HepG2 (cell line): ENCODE measurements at regions not wholly inside any gene's neighbourhood (a gene's known extent, or its start where the extent isn't known, plus 50 kb on each side); places are given as distances from the start of the nearest gene placed in this dataset.

Experiments
- ATAC-seq: fragments of 200-7000 bp; cut with Tn5 transposase; 3 replicates; pipeline ENCODE4 v1.9.1; 2020; ENCODE audit warnings: mild to moderate bottlenecking, moderate library complexity
- BruUV-seq: library from RNA; stranded (reverse); fragments of 400-500 nt; replicated peaks from 2 replicates; lab custom pipeline; 2021; lab: Mats Ljungman, UMichigan
- CTCF ChIA-PET: fragments of 300-600 bp; formaldehyde crosslinking; extraction: SDS; loops from one replicate; lab custom pipeline; 2021; ENCODE audit warnings: low total read pairs, inconsistent platforms, low intra/inter-chr PET ratio; lab: Yijun Ruan, JAX
- POLR2A ChIA-PET: fragments of 350-600 bp; sonication (Branson Sonifier 250); formaldehyde crosslinking; loops from one replicate; lab custom pipeline; 2020; ENCODE audit warnings: antibody characterized with exemption, inconsistent platforms; lab: Yijun Ruan, JAX
- DNase-seq: peaks from one replicate; pipeline ENCODE4 v3.0.0-alpha.2; 2015; ENCODE audit warnings: low spot score
- FAIRE-seq: peaks from 3 replicates; lab custom pipeline; 2011; peaks lifted over from hg19 to GRCh38; lab: Jason Lieb, UNC
- H2AFZ ChIP-seq: one replicate; pipeline ENCODE4 v1.6.1; 2011; ENCODE audit warnings: low read length, inconsistent platforms
- H3K27ac ChIP-seq: fragments of 300-600 bp; 3 replicates; pipeline ENCODE4 v1.8.0; 2011; ENCODE audit warnings: mixed run types, mild to moderate bottlenecking, mixed read lengths, low read length, inconsistent platforms; ENCODE audit not compliant: insufficient read depth; ENCODE audit errors: extremely low read length
- H3K27me3 ChIP-seq, 2 experiments: fragments of 200-600 bp in 1 of 2; 2 replicates in 1 of 2; 3 replicates in 1 of 2; pipeline versions ENCODE4 v1.6.0 to v1.8.0; 2011; ENCODE audit warnings: low read length in 2 of 2, mild to moderate bottlenecking in 2 of 2, moderate library complexity in 2 of 2, inconsistent platforms in 1 of 2; ENCODE audit not compliant: insufficient read depth in 2 of 2, control insufficient read depth in 1 of 2
- H3K36me3 ChIP-seq, 2 experiments: fragments of 200-600 bp in 1 of 2; replicated peaks in 1 of 2; 2 replicates in 1 of 2; 3 replicates in 1 of 2; pipeline versions ENCODE4 v1.5.1 to v1.8.0; 2011; ENCODE audit warnings: low read length in 2 of 2, inconsistent platforms in 1 of 2; ENCODE audit not compliant: insufficient read depth in 2 of 2, control insufficient read depth in 1 of 2
- H3K4me1 ChIP-seq: 2 replicates; pipeline ENCODE4 v1.5.1; 2012; ENCODE audit warnings: low read length, inconsistent platforms; ENCODE audit not compliant: insufficient read depth
- H3K4me2 ChIP-seq: 2 replicates; pipeline ENCODE4 v1.6.0; 2011; ENCODE audit warnings: low read depth, low read length, inconsistent platforms
- H3K4me3 ChIP-seq, 3 experiments: fragments of 200-600 bp in 1 of 3; sonication (generic), shearing (Covaris generic) in 1 of 3; replicated peaks in 1 of 3; 2 replicates each; pipeline ENCODE4 v1.5.1; 2011 to 2016; ENCODE audit warnings: low read length in 3 of 3, inconsistent platforms in 2 of 3, low read depth in 2 of 3, mild to moderate bottlenecking in 2 of 3, control low read depth in 1 of 3, mixed read lengths in 1 of 3; ENCODE audit not compliant: insufficient read depth in 1 of 3
- H3K79me2 ChIP-seq: one replicate; pipeline ENCODE4 v1.6.1; 2011; ENCODE audit warnings: low read length, inconsistent platforms; ENCODE audit not compliant: insufficient read depth
- H3K9ac ChIP-seq: 2 replicates; pipeline ENCODE4 v1.6.0; 2011; ENCODE audit warnings: mild to moderate bottlenecking, low read depth, low read length, inconsistent platforms; ENCODE audit not compliant: insufficient read depth
- H3K9me3 ChIP-seq: 2 replicates; pipeline ENCODE4 v1.5.1; 2012; ENCODE audit warnings: mild to moderate bottlenecking, low read length
- H4K20me1 ChIP-seq: 2 replicates; pipeline ENCODE4 v1.6.0; 2011; ENCODE audit warnings: inconsistent platforms, mild to moderate bottlenecking, low read length, moderate library complexity; ENCODE audit not compliant: insufficient read depth
- AKAP8 ChIP-seq: sonication (generic); formaldehyde crosslinking; IDR thresholded peaks from 2 replicates; pipeline ENCODE4 v1.5.1; 2020; ENCODE audit warnings: mild to moderate bottlenecking, missing genetic modification reagents
- ARHGAP35 ChIP-seq: sonication (generic); formaldehyde crosslinking; IDR thresholded peaks from 2 replicates; pipeline ENCODE4 v1.9.0; 2022; ENCODE audit warnings: mild to moderate bottlenecking, inconsistent platforms, moderate library complexity, missing genetic modification reagents, borderline replicate concordance
- KMT2A ChIP-seq: sonication (generic); formaldehyde crosslinking; IDR thresholded peaks from 2 replicates; pipeline ENCODE4 v1.4.0; 2020; ENCODE audit warnings: missing genetic modification reagents
- NFE2L2 ChIP-seq: fragments of 150-350 bp; IDR thresholded peaks from 2 replicates; pipeline ENCODE4 v1.6.1; 2014; ENCODE audit warnings: low read length
- PATZ1 ChIP-seq: sonication (generic); formaldehyde crosslinking; IDR thresholded peaks from 2 replicates; pipeline ENCODE4 v1.4.0; 2020; ENCODE audit warnings: missing genetic modification reagents
- RXRA ChIP-seq: sonication (generic); formaldehyde crosslinking; IDR thresholded peaks from 2 replicates; pipeline ENCODE4 v1.5.1; 2020; ENCODE audit warnings: missing genetic modification reagents
- ZBTB7A ChIP-seq: sonication (generic); formaldehyde crosslinking; IDR thresholded peaks from 2 replicates; pipeline ENCODE4 v1.8.0; 2022; ENCODE audit warnings: mild to moderate bottlenecking, missing genetic modification reagents
- ZNF121 ChIP-seq: sonication (generic); formaldehyde crosslinking; IDR thresholded peaks from 2 replicates; pipeline ENCODE4 v1.5.0; 2020; ENCODE audit warnings: mild to moderate bottlenecking, missing genetic modification reagents
- ZNF281 ChIP-seq: sonication (generic); formaldehyde crosslinking; IDR thresholded peaks from 2 replicates; pipeline ENCODE4 v1.4.0; 2020; ENCODE audit warnings: missing genetic modification reagents, borderline replicate concordance
- ZNF451 ChIP-seq: sonication (generic); formaldehyde crosslinking; IDR thresholded peaks from 2 replicates; pipeline ENCODE4 v1.5.0; 2020; ENCODE audit warnings: mild to moderate bottlenecking, missing genetic modification reagents
- ZNF556 ChIP-seq: sonication (generic); formaldehyde crosslinking; IDR thresholded peaks from 2 replicates; pipeline ENCODE4 v1.4.0; 2020; ENCODE audit warnings: mild to moderate bottlenecking, missing genetic modification reagents, borderline replicate concordance
- ZNF563 ChIP-seq: sonication (generic); formaldehyde crosslinking; IDR thresholded peaks from 2 replicates; pipeline ENCODE4 v1.8.0; 2022; ENCODE audit warnings: mild to moderate bottlenecking, moderate library complexity, missing genetic modification reagents
- WGBS: methylation state at CpG from one replicate; pipeline ENCODE4 v1.1.6; 2017; ENCODE audit warnings: low lambda C conversion rate; 5-methylcytosine and 5-hydroxymethylcytosine counted together
- in situ Hi-C: cut with HindIII; loops from 2 replicates; pipeline ENCODE4 v1.10.0; 2017; ENCODE audit warnings: low pct_unique_long_range_greater_than_20kb; ENCODE audit not compliant: extremely low pct_ligation_motif_present
- intact Hi-C: fragments of 100-400 bp; cut with micrococcal nuclease; formaldehyde crosslinking; loops from one replicate; pipeline ENCODE4 v1.10.0; 2022; ENCODE audit not compliant: unreplicated experiment

DNA sequence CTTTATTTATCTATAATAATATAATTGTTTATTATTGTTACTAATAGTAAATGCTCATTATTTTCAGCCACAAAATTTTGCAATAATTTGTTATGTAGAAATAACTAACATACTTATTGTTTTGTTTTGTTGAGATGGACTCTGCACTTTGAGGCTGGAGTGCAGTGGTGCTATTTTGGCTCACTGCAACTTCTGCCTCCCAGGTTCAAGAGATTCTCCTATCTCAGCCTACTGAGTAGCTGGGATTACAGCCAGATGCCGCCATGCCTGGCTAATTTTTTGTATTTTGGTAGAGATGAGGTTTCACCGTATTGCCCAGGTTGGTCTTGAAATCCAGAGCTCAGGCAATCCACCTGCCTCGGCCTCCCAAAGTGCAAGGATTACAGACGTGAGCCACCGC, 76.6 kb upstream of the RAP1B start:
- BruUV-seq = no TSS peak
- H2AFZ ChIP-seq = no peak overlapping the region
- no peak for TF ChIP-seq RXRA (CRISPR knock-in tag)
- TF ChIP-seq ARHGAP35 = no peak
- no peak for TF ChIP-seq AKAP8
- no peak for TF ChIP-seq ZNF563
- no peak for TF ChIP-seq ZNF556 (CRISPR knock-in tag)
- no peak for TF ChIP-seq ZBTB7A (CRISPR knock-in tag)
- no peak for TF ChIP-seq PATZ1 (CRISPR knock-in tag)
- no peak for TF ChIP-seq ZNF121 (CRISPR knock-in tag)
- TF ChIP-seq KMT2A (CRISPR knock-in tag) = no peak
- no peak for TF ChIP-seq ZNF451 (CRISPR knock-in tag)
- TF ChIP-seq NFE2L2 = no peak
- TF ChIP-seq ZNF281 (CRISPR knock-in tag) = no peak
- no peaks in the 10 kb centered on the region for H4K20me1 ChIP-seq
- H3K9ac ChIP-seq = no peak overlapping the region
- no peaks in the 10 kb centered on the region for H3K9me3 ChIP-seq
- H3K4me2 ChIP-seq = no peak overlapping the region
- CTCF ChIA-PET = no interaction called here
- H3K27ac ChIP-seq = no peak overlapping the region
- FAIRE-seq (no peak), ATAC-seq (no peak), DNase-seq (no peak)
- POLR2A ChIA-PET = no interaction called here
- no peak overlapping the region for H3K4me3 ChIP-seq
- H3K27me3 ChIP-seq = no peaks in the 10 kb centered on the region
- in situ Hi-C loops (no loop called here), intact Hi-C loops (no loop called here)
- H3K79me2 ChIP-seq = no peaks in the 10 kb centered on the region
- H3K36me3 ChIP-seq = no peaks in the 10 kb centered on the region
- H3K4me1 ChIP-seq = no peaks in the 10 kb centered on the region
- 74% methylated on average over 5 of the region's 5 CpGs for WGBS
